KG1 (cell line): ENCODE measurements at regions not wholly inside any gene's neighbourhood (a gene's known extent, or its start where the extent isn't known, plus 50 kb on each side); places are given as distances from the start of the nearest gene placed in this dataset.

Experiments used
- DNase-seq: peaks from one replicate; lab custom pipeline; 2025; lab: John Stamatoyannopoulos, UW

GRCh38 chr13:74485757-74486156 lies 351.6 kb upstream of the KLF12 start:
- no peak for DNase-seq

GRCh38 chr13:74479124-74479523 lies 344.9 kb upstream of the KLF12 start:
- no peak for DNase-seq

GRCh38 chr13:74476788-74477187 lies 342.6 kb upstream of the KLF12 start:
- no peak for DNase-seq

GRCh38 chr13:74476365-74476764 lies 342.2 kb upstream of the KLF12 start:
- DNase-seq = no peak

GRCh38 chr13:74466864-74467263 lies 332.7 kb upstream of the KLF12 start:
- DNase-seq = no peak

- DNase-seq = no peak
Measured at GRCh38 chr13:74466020-74466419, 331.8 kb upstream of the KLF12 start.

- no peak for DNase-seq
Measured at GRCh38 chr13:74465271-74465670, 331.1 kb upstream of the KLF12 start.

- no peak for DNase-seq
Measured at GRCh38 chr13:74464670-74465069, 330.5 kb upstream of the KLF12 start.

GRCh38 chr13:74461011-74461410 lies 326.8 kb upstream of the KLF12 start:
- DNase-seq = no peak

GRCh38 chr13:74452881-74453280 lies 318.7 kb upstream of the KLF12 start:
- DNase-seq = no peak

- no peak for DNase-seq
Measured at GRCh38 chr13:74452176-74452575, 318.0 kb upstream of the KLF12 start.

GRCh38 chr13:74450964-74451363 lies 316.8 kb upstream of the KLF12 start:
- DNase-seq = no peak

GRCh38 chr13:74450525-74450845 lies 316.3 kb upstream of the KLF12 start:
- DNase-seq = no peak

GRCh38 chr13:74449811-74450524 lies 315.8 kb upstream of the KLF12 start:
- no peak for DNase-seq

- no peak for DNase-seq
Measured at GRCh38 chr13:74444864-74445479, 310.8 kb upstream of the KLF12 start.

- DNase-seq = no peak
Measured at GRCh38 chr13:74444161-74444571, 310.0 kb upstream of the KLF12 start.

- no peak for DNase-seq
Measured at GRCh38 chr13:74443631-74444030, 309.4 kb upstream of the KLF12 start.

- no peak for DNase-seq
Measured at GRCh38 chr13:74442751-74443150, 308.5 kb upstream of the KLF12 start.

GRCh38 chr13:74438901-74439300 lies 304.7 kb upstream of the KLF12 start:
- no peak for DNase-seq

- DNase-seq = no peak
Measured at GRCh38 chr13:74434782-74435181, 300.6 kb upstream of the KLF12 start.

- no peak for DNase-seq
Measured at GRCh38 chr13:74424455-74424854, 290.3 kb upstream of the KLF12 start.

GRCh38 chr13:74423434-74423833 lies 289.2 kb upstream of the KLF12 start:
- no peak for DNase-seq

GRCh38 chr13:74414458-74414857 lies 280.3 kb upstream of the KLF12 start:
- DNase-seq = no peak

- DNase-seq = no peak
Measured at GRCh38 chr13:74413482-74413881, 279.3 kb upstream of the KLF12 start.
